Type B pancreatic cell (in vitro differentiated cells): ENCODE measurements at regions not wholly inside any gene's neighbourhood (a gene's known extent, or its start where the extent isn't known, plus 50 kb on each side); places are given as distances from the start of the nearest gene placed in this dataset.
"Not testable (repeated sequence)": the region's sequence is repeated elsewhere in the genome, so short reads cannot be mapped to it uniquely, and the experiment has no call there.

Experiments
- DNase-seq: peaks from one replicate; pipeline ENCODE4 v3.0.0; 2021; ENCODE audit warnings: mixed read lengths; ENCODE audit not compliant: unreplicated experiment; ENCODE audit errors: extremely low spot score
- H3K27ac Mint-ChIP-seq: 2 replicates; pipeline ENCODE4 v1.8.0; 2021; ENCODE audit warnings: mild to moderate bottlenecking, mixed read lengths
- H3K27me3 Mint-ChIP-seq: 2 replicates; pipeline ENCODE4 v1.8.0; 2021; ENCODE audit warnings: mixed read lengths
- H3K36me3 Mint-ChIP-seq: 2 replicates; pipeline ENCODE4 v1.8.0; 2021; ENCODE audit warnings: mixed read lengths
- H3K4me1 Mint-ChIP-seq: one replicate; pipeline ENCODE4 v1.8.0; 2021; ENCODE audit warnings: mixed read lengths; ENCODE audit not compliant: unreplicated experiment
- H3K4me3 Mint-ChIP-seq: 2 replicates; pipeline ENCODE4 v1.8.0; 2021; ENCODE audit warnings: mild to moderate bottlenecking, mixed read lengths
- H3K9me3 Mint-ChIP-seq: 2 replicates; pipeline ENCODE4 v1.8.0; 2021; ENCODE audit warnings: mixed read lengths
- TF ChIP-seq, protein P1 (sequence below): fragments of 200-600 bp; sonication (generic); conservative IDR thresholded peaks from 2 replicates; pipeline ENCODE4 v1.5.0; 2021; ENCODE audit warnings: antibody characterized with exemption, mild to moderate bottlenecking

GRCh38 chr11:19615341-19616183 is 97.1 kb upstream of the NAV2 start:
- TF ChIP-seq, protein P1, sequence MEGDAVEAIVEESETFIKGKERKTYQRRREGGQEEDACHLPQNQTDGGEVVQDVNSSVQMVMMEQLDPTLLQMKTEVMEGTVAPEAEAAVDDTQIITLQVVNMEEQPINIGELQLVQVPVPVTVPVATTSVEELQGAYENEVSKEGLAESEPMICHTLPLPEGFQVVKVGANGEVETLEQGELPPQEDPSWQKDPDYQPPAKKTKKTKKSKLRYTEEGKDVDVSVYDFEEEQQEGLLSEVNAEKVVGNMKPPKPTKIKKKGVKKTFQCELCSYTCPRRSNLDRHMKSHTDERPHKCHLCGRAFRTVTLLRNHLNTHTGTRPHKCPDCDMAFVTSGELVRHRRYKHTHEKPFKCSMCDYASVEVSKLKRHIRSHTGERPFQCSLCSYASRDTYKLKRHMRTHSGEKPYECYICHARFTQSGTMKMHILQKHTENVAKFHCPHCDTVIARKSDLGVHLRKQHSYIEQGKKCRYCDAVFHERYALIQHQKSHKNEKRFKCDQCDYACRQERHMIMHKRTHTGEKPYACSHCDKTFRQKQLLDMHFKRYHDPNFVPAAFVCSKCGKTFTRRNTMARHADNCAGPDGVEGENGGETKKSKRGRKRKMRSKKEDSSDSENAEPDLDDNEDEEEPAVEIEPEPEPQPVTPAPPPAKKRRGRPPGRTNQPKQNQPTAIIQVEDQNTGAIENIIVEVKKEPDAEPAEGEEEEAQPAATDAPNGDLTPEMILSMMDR = no peak
- H3K4me1 Mint-ChIP-seq = peaks cover 9% of the 10 kb centered on the region
- no peak overlapping the region for H3K27ac Mint-ChIP-seq
- DNase-seq = no peak
- peaks cover under 1% of the 10 kb centered on the region for H3K27me3 Mint-ChIP-seq
- no peak overlapping the region for H3K4me3 Mint-ChIP-seq
- peaks cover 6% of the 10 kb centered on the region for H3K36me3 Mint-ChIP-seq
- peaks cover 19% of the 10 kb centered on the region for H3K9me3 Mint-ChIP-seq

DNA sequence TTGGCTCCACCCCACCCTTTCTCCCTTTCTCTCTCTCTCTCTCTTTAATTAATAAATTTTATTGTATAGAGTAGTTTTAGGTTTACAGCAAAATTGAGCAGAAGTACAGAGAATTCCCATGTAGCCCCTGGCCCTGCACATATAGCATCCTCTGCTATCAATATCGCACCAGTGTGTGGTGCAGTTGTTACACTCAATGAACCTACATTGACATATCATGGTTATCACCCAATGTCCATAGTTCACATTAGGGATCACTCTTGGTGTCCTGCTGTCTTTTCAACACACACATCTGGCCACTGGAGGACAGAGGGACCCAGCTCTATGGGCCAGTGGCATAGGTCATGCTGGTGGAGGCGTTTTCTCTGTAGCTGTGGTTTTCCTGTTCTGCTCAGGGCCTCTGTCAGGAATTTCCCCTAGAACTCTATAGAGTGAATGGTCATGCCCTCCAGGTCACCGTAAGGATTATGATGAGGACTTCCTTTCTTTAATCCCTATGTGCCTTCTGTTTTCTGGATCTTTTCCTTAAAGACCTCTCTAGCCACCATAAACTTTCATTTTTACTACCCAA is 98.2 kb upstream of the NAV2 start:
- H3K36me3 Mint-ChIP-seq = peaks cover 9% of the 10 kb centered on the region
- TF ChIP-seq, protein P1 = no peak
- no peak overlapping the region for H3K27ac Mint-ChIP-seq
- no peak for DNase-seq
- peaks cover 22% of the 10 kb centered on the region for H3K9me3 Mint-ChIP-seq
- no peak overlapping the region for H3K4me3 Mint-ChIP-seq
- peaks cover 3% of the 10 kb centered on the region for H3K27me3 Mint-ChIP-seq
- H3K4me1 Mint-ChIP-seq = peaks cover 9% of the 10 kb centered on the region

DNA sequence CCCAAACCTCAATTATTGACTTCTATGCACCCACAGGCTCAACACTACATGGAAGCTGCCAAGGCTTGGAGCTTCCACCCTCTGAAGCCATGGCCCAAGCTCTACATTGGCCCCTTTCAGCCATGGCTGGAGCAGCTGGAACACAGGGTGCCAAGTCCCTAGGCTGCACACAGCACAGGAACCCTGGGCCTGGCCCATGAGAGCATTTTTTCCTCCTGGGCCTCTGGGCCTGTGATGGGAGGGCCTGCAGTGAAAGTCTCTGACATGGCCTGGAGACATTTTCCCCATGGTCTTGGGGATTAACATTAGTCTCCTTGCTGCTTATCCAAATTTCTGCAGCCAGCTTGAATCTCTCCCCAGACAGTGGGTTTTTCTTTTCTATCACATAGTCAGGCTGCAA is 100.6 kb upstream of the NAV2 start:
- H3K9me3 Mint-ChIP-seq = peaks cover 13% of the 10 kb centered on the region
- not testable (repeated sequence) for H3K27ac Mint-ChIP-seq, DNase-seq

GRCh38 chr11:19607656-19608360 is 104.8 kb upstream of the NAV2 start:
- no peak for DNase-seq
- Mint-ChIP-seq H3K27ac (no peak overlapping the region), H3K27me3 (peaks cover 11% of the 10 kb centered on the region), H3K4me3 (no peak overlapping the region), H3K4me1 (peaks cover 17% of the 10 kb centered on the region), H3K36me3 (peaks cover 12% of the 10 kb centered on the region), H3K9me3 (peaks cover 11% of the 10 kb centered on the region)
- TF ChIP-seq, protein P1 = no peak

More for the DNA sequence above, 100.6 kb upstream of the NAV2 start:
- not testable (repeated sequence) for H3K36me3 Mint-ChIP-seq, H3K4me3 Mint-ChIP-seq
- peaks cover 11% of the 10 kb centered on the region for H3K27me3 Mint-ChIP-seq
- peaks cover 20% of the 10 kb centered on the region for H3K4me1 Mint-ChIP-seq

GRCh38 chr11:19606856-19607655 is 105.6 kb upstream of the NAV2 start:
- DNase-seq = no peak
- TF ChIP-seq, protein P1 = no peak
- H3K27me3 Mint-ChIP-seq = peaks cover 11% of the 10 kb centered on the region
- peaks cover 5% of the 10 kb centered on the region for H3K9me3 Mint-ChIP-seq
- no peak overlapping the region for H3K4me3 Mint-ChIP-seq
- H3K27ac Mint-ChIP-seq = no peak overlapping the region
- peaks cover 7% of the 10 kb centered on the region for H3K36me3 Mint-ChIP-seq
- H3K4me1 Mint-ChIP-seq = peaks cover 17% of the 10 kb centered on the region
